K562 (cell line): ENCODE measurements at regions not wholly inside any gene's neighbourhood (a gene's known extent, or its start where the extent isn't known, plus 50 kb on each side); places are given as distances from the start of the nearest gene placed in this dataset.

Experiments
- CBX8 ChIP-seq: fragments of 200-600 bp; sonication (generic); IDR thresholded peaks from 2 replicates; pipeline ENCODE4 v1.6.1; 2012; ENCODE audit warnings: borderline replicate concordance, mixed run types, low read depth, mild to moderate bottlenecking, moderate library complexity, mixed read lengths, low read length, control low read depth, inconsistent platforms; ENCODE audit not compliant: poor library complexity, severe bottlenecking; ENCODE audit errors: extremely low read depth
- CHD7 ChIP-seq: fragments of 200-600 bp; sonication (generic); IDR thresholded peaks from one replicate; pipeline ENCODE4 v1.6.1; 2012; ENCODE audit warnings: mild to moderate bottlenecking, low read depth, low read length, inconsistent platforms
- CREB3L1 ChIP-seq: fragments of 450-650 bp; IDR thresholded peaks from 2 replicates; pipeline ENCODE4 v1.6.1; 2014; ENCODE audit warnings: low read depth, mild to moderate bottlenecking, moderate library complexity, borderline replicate concordance
- GTF2A2 ChIP-seq: IDR thresholded peaks from 2 replicates; pipeline ENCODE4 v1.6.1; 2016; ENCODE audit warnings: mild to moderate bottlenecking, missing genetic modification characterization, missing compliant biosample characterization
- HMGXB4 ChIP-seq: sonication (generic); formaldehyde crosslinking; IDR thresholded peaks from 2 replicates; pipeline ENCODE4 v1.8.1; 2023; ENCODE audit warnings: mild to moderate bottlenecking, missing genetic modification reagents
- HSF4 ChIP-seq: fragments of 250-450 bp; sonication (Bioruptor Pico); IDR thresholded peaks from 2 replicates; pipeline ENCODE4 v2.1.2; 2022; ENCODE audit warnings: mild to moderate bottlenecking, moderate library complexity, borderline replicate concordance
- MXD1 ChIP-seq: fragments of 250-450 bp; sonication (Bioruptor Pico); IDR thresholded peaks from 2 replicates; pipeline ENCODE4 v1.8.0; 2021; ENCODE audit warnings: borderline replicate concordance, mild to moderate bottlenecking, moderate library complexity; ENCODE audit not compliant: poor library complexity, severe bottlenecking
- ZNF232 ChIP-seq: sonication (generic); formaldehyde crosslinking; IDR thresholded peaks from 2 replicates; pipeline ENCODE4 v1.8.0; 2022; ENCODE audit warnings: mild to moderate bottlenecking, missing genetic modification reagents
- TF ChIP-seq, protein P1 (sequence below): sonication (generic); formaldehyde crosslinking; IDR thresholded peaks from 2 replicates; pipeline ENCODE4 v1.8.1; 2023; ENCODE audit warnings: mild to moderate bottlenecking, missing genetic modification reagents, moderate library complexity

DNA sequence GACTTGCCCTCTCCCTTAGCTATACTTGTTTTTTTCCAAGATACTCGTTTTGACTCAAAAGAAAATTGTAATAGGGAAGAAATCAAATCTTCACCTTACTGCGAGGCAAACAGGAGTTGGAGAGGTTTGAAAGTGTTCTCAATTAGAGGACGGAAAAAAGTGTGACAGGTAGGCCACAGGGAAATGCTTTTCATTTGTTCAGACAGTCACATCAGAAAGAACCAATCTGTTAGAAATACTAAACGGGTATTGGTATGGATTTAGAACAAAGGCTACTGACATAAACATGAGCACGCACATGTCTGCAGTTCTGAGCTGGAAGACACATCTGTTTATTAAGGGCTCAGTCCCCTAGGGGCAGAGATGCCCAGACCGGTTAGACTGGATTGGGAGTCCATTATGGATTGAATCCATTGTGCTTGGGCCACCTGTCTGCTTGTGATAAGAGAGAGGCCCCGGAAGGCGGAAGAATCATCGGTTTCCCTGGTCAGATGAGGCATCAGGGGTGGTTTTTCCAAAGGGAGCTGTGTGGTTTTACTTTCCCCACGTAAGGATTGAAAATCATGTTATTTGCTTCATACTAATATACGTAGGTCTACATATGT lies 220.9 kb upstream of the MYLIP start (continued):
- TF ChIP-seq HMGXB4: no peak
- TF ChIP-seq HSF4 (CRISPR knock-in tag): peak; percentile 37; the same call in 1 of the 2 replicates
- no peak for TF ChIP-seq ZNF232 (CRISPR knock-in tag)
- no peak for TF ChIP-seq CBX8
- no peak for TF ChIP-seq CREB3L1
- no peak for TF ChIP-seq MXD1 (CRISPR knock-in tag)
- no peak for TF ChIP-seq CHD7
- TF ChIP-seq GTF2A2 (tag): 0 out of 2 replicates have a peak, but pooled peaks have one; percentile 31
- TF ChIP-seq, protein P1, sequence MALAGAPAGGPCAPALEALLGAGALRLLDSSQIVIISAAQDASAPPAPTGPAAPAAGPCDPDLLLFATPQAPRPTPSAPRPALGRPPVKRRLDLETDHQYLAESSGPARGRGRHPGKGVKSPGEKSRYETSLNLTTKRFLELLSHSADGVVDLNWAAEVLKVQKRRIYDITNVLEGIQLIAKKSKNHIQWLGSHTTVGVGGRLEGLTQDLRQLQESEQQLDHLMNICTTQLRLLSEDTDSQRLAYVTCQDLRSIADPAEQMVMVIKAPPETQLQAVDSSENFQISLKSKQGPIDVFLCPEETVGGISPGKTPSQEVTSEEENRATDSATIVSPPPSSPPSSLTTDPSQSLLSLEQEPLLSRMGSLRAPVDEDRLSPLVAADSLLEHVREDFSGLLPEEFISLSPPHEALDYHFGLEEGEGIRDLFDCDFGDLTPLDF (CRISPR knock-in tag): no peak
